ENCODE measurements at regions not wholly inside any gene's neighbourhood (a gene's known extent, or its start where the extent isn't known, plus 50 kb on each side); places are given as distances from the start of the nearest gene placed in this dataset.

- DNase-seq: no peak
These were observed 460.7 kb downstream of the BCL11A start for GRCh38 chr2:60092781-60093180.

- DNase-seq: no peak
These were observed 461.6 kb downstream of the BCL11A start for GRCh38 chr2:60091894-60092293.

GRCh38 chr2:60091266-60091665 lies 462.2 kb downstream of the BCL11A start:
- DNase-seq: no peak

GRCh38 chr2:60079562-60079961 lies 473.9 kb downstream of the BCL11A start:
- no peak for DNase-seq

- no peak for DNase-seq
These were observed 478.4 kb downstream of the BCL11A start for GRCh38 chr2:60075048-60075447.

- no peak for DNase-seq
These were observed 480.3 kb downstream of the BCL11A start for GRCh38 chr2:60073201-60073600.

GRCh38 chr2:60072609-60073008 lies 480.8 kb downstream of the BCL11A start:
- DNase-seq: no peak

GRCh38 chr2:60071490-60071831 lies 482.0 kb downstream of the BCL11A start:
- no peak for DNase-seq

GRCh38 chr2:60070736-60071489 lies 482.5 kb downstream of the BCL11A start:
- DNase-seq: no peak

GRCh38 chr2:60070196-60070595 lies 483.3 kb downstream of the BCL11A start:
- no peak for DNase-seq

GRCh38 chr2:60068755-60069154 lies 484.7 kb downstream of the BCL11A start:
- no peak for DNase-seq

- no peak for DNase-seq
These were observed 486.4 kb downstream of the BCL11A start for GRCh38 chr2:60067006-60067405.

- no peak for DNase-seq
These were observed 487.2 kb downstream of the BCL11A start for GRCh38 chr2:60066096-60066839.

GRCh38 chr2:60064687-60065389 lies 488.6 kb downstream of the BCL11A start:
- no peak for DNase-seq

GRCh38 chr2:60058781-60059180 lies 494.7 kb downstream of the BCL11A start:
- no peak for DNase-seq

- no peak for DNase-seq
These were observed 498.7 kb downstream of the BCL11A start for GRCh38 chr2:60054571-60055340.

- no peak for DNase-seq
These were observed 499.7 kb downstream of the BCL11A start for GRCh38 chr2:60053791-60054190.

GRCh38 chr2:60052601-60053000 lies 500.9 kb downstream of the BCL11A start:
- no peak for DNase-seq

- DNase-seq: no peak
These were observed 501.5 kb downstream of the BCL11A start for GRCh38 chr2:60051991-60052390.

GRCh38 chr2:60047944-60048525 lies 505.4 kb downstream of the BCL11A start:
- DNase-seq: no peak

GRCh38 chr2:60047347-60047746 lies 506.1 kb downstream of the BCL11A start:
- no peak for DNase-seq

- DNase-seq: no peak
These were observed 506.9 kb downstream of the BCL11A start for GRCh38 chr2:60046529-60046928.

- no peak for DNase-seq
These were observed 508.0 kb downstream of the BCL11A start for GRCh38 chr2:60045456-60045855.
